Keratinocyte (primary cell): ENCODE measurements at regions not wholly inside any gene's neighbourhood (a gene's known extent, or its start where the extent isn't known, plus 50 kb on each side); places are given as distances from the start of the nearest gene placed in this dataset.

Experiments used
- DNase-seq: peaks from one replicate; pipeline ENCODE4 v3.0.0-alpha.2; 2011; ENCODE audit warnings: low read depth, missing footprints, low spot score
- FAIRE-seq: peaks from 2 replicates; lab custom pipeline; 2011; peaks lifted over from hg19 to GRCh38; lab: Jason Lieb, UNC
- H2AFZ ChIP-seq: 2 replicates; pipeline ENCODE4 v1.6.0; 2012; ENCODE audit warnings: low read length, control low read depth, inconsistent platforms; ENCODE audit not compliant: control insufficient read depth
- H3K27ac ChIP-seq: 2 replicates; pipeline ENCODE4 v1.5.1; 2011; ENCODE audit warnings: low read length; ENCODE audit not compliant: control insufficient read depth, insufficient read depth
- H3K27me3 ChIP-seq: 3 replicates; pipeline ENCODE4 v1.6.0; 2011; ENCODE audit warnings: low read length; ENCODE audit not compliant: control insufficient read depth, insufficient read depth; ENCODE audit errors: extremely low read depth
- H3K36me3 ChIP-seq, 2 experiments: 2 replicates in 1 of 2; 3 replicates in 1 of 2; pipeline ENCODE4 v1.5.1; 2011; ENCODE audit warnings: low read length in 2 of 2, mild to moderate bottlenecking in 1 of 2; ENCODE audit not compliant: control insufficient read depth in 2 of 2, insufficient read depth in 2 of 2; ENCODE audit errors: extremely low read depth in 1 of 2
- H3K4me1 ChIP-seq: 3 replicates; pipeline ENCODE4 v1.5.1; 2011; ENCODE audit warnings: low read length; ENCODE audit not compliant: control insufficient read depth, insufficient read depth; ENCODE audit errors: extremely low read depth
- H3K4me2 ChIP-seq: 3 replicates; pipeline ENCODE4 v1.6.0; 2011; ENCODE audit warnings: low read depth, low read length; ENCODE audit not compliant: control insufficient read depth, insufficient read depth; ENCODE audit errors: extremely low read depth
- H3K4me3 ChIP-seq, 3 experiments: fragments of 200-600 bp in 1 of 3; sonication (generic) in 1 of 3; 2 replicates in 2 of 3; 3 replicates in 1 of 3; pipeline ENCODE4 v1.5.1; 2011 to 2016; ENCODE audit warnings: low read length in 3 of 3, mild to moderate bottlenecking in 3 of 3, control low read depth in 2 of 3, inconsistent platforms in 1 of 3, low read depth in 1 of 3, mixed read lengths in 1 of 3, mixed run types in 1 of 3, moderate library complexity in 1 of 3; ENCODE audit not compliant: control insufficient read depth in 2 of 3, insufficient read depth in 2 of 3; ENCODE audit errors: extremely low read depth in 1 of 3
- H3K79me2 ChIP-seq: 2 replicates; pipeline ENCODE4 v1.6.0; 2012; ENCODE audit warnings: low read length; ENCODE audit not compliant: control insufficient read depth, insufficient read depth
- H3K9ac ChIP-seq: 3 replicates; pipeline ENCODE4 v1.6.0; 2011; ENCODE audit warnings: low read length; ENCODE audit not compliant: control insufficient read depth, insufficient read depth; ENCODE audit errors: extremely low read depth
- H3K9me1 ChIP-seq: 3 replicates; pipeline ENCODE4 v1.6.0; 2011; ENCODE audit warnings: low read length; ENCODE audit not compliant: control insufficient read depth, insufficient read depth; ENCODE audit errors: extremely low read depth
- H3K9me3 ChIP-seq: 2 replicates; pipeline ENCODE4 v1.5.1; 2012; ENCODE audit warnings: low read depth, low read length; ENCODE audit not compliant: control insufficient read depth
- H4K20me1 ChIP-seq: 3 replicates; pipeline ENCODE4 v1.6.0; 2011; ENCODE audit warnings: low read length; ENCODE audit not compliant: control insufficient read depth, insufficient read depth; ENCODE audit errors: extremely low read depth
- EZH2 ChIP-seq: IDR thresholded peaks from one replicate; pipeline ENCODE4 v1.6.1; 2012; ENCODE audit warnings: inconsistent platforms, mild to moderate bottlenecking, low read length, moderate library complexity
- dilution Hi-C: fragments of 300-500 bp; cut with MboI; formaldehyde crosslinking; loops from one replicate; pipeline ENCODE4 v1.7.0; 2020; ENCODE audit warnings: low sequenced_read_pairs; ENCODE audit not compliant: extremely low pct_ligation_motif_present
- TF ChIP-seq, protein P1 (sequence below), 3 experiments: IDR thresholded peaks in 1 of 3; conservative IDR thresholded peaks in 1 of 3; optimal IDR thresholded peaks in 1 of 3; 2 replicates in 2 of 3; 3 replicates in 1 of 3; pipeline versions ENCODE3 to v1.5.1; 2011; ENCODE audit warnings: low read length in 3 of 3, mild to moderate bottlenecking in 3 of 3, moderate library complexity in 2 of 3, control low read depth in 1 of 3, inconsistent platforms in 1 of 3; ENCODE audit not compliant: insufficient read depth in 2 of 3; ENCODE audit errors: extremely low read depth in 1 of 3

DNA sequence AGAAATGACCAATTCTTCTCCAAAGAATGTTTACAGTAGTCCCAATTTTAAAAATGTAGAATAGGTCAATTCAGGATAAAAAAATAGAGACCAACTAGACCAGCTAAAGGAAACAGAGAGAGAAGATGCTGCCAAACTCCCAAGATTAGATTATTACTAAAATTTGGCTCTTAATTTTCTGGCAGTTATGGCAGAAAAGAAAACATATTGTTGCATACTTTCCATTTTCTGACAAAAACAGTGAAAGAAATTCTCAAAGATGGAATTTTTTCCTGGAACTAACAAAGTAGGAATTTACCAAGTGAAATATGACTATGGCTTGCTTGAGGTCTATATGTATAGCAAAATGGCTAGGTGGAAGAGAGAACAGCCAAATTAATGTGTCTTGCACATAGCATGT, 138.3 kb upstream of the STK17B start:
- H3K9me3 ChIP-seq: no peaks in the 10 kb centered on the region
- no peak overlapping the region for H2AFZ ChIP-seq
- H3K4me2 ChIP-seq: no peak overlapping the region
- H3K79me2 ChIP-seq: no peaks in the 10 kb centered on the region
- no peaks in the 10 kb centered on the region for H3K9me1 ChIP-seq
- DNase-seq (no peak), FAIRE-seq (no peak)
- no peak overlapping the region for H3K9ac ChIP-seq
- no peak overlapping the region for H3K27ac ChIP-seq
- no peaks in the 10 kb centered on the region for H3K27me3 ChIP-seq
- H3K36me3 ChIP-seq: no peaks in the 10 kb centered on the region
- no peaks in the 10 kb centered on the region for H3K4me1 ChIP-seq
- dilution Hi-C loops: no loop called here
- H3K4me3 ChIP-seq: no peak overlapping the region
- no peak for TF ChIP-seq EZH2
- TF ChIP-seq, protein P1, sequence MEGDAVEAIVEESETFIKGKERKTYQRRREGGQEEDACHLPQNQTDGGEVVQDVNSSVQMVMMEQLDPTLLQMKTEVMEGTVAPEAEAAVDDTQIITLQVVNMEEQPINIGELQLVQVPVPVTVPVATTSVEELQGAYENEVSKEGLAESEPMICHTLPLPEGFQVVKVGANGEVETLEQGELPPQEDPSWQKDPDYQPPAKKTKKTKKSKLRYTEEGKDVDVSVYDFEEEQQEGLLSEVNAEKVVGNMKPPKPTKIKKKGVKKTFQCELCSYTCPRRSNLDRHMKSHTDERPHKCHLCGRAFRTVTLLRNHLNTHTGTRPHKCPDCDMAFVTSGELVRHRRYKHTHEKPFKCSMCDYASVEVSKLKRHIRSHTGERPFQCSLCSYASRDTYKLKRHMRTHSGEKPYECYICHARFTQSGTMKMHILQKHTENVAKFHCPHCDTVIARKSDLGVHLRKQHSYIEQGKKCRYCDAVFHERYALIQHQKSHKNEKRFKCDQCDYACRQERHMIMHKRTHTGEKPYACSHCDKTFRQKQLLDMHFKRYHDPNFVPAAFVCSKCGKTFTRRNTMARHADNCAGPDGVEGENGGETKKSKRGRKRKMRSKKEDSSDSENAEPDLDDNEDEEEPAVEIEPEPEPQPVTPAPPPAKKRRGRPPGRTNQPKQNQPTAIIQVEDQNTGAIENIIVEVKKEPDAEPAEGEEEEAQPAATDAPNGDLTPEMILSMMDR (optimal IDR thresholded peaks at IDR 0.05 in 1 of 3, IDR thresholded peaks at IDR 0.05 in 1 of 3, conservative IDR thresholded peaks at IDR 0.05 in 1 of 3; ENCODE audit: extremely low read depth in 1 of 3, insufficient read depth in 2 of 3, low read length in 3 of 3): no peak
- no peaks in the 10 kb centered on the region for H4K20me1 ChIP-seq

- Histone ChIP-seq H3K4me2 (no peak overlapping the region), H3K27ac (no peak overlapping the region), H3K79me2 (no peaks in the 10 kb centered on the region), H3K4me3 (no peak overlapping the region), H4K20me1 (no peaks in the 10 kb centered on the region), H2AFZ (no peak overlapping the region), H3K27me3 (no peaks in the 10 kb centered on the region), H3K4me1 (no peaks in the 10 kb centered on the region), H3K9ac (no peak overlapping the region), H3K36me3 (no peaks in the 10 kb centered on the region), H3K9me1 (no peaks in the 10 kb centered on the region), H3K9me3 (no peaks in the 10 kb centered on the region)
- no peak for FAIRE-seq
- dilution Hi-C loops: no loop called here
- TF ChIP-seq, protein P1 (optimal IDR thresholded peaks at IDR 0.05 in 1 of 3, IDR thresholded peaks at IDR 0.05 in 1 of 3, conservative IDR thresholded peaks at IDR 0.05 in 1 of 3; ENCODE audit: extremely low read depth in 1 of 3, insufficient read depth in 2 of 3, low read length in 3 of 3): no peak
- no peak for TF ChIP-seq EZH2
- DNase-seq: no peak
These were observed 142.8 kb upstream of the STK17B start for GRCh38 chr2:196314157-196314556.
